Mesothelial cell of epicardium (in vitro differentiated cells): ENCODE measurements at regions not wholly inside any gene's neighbourhood (a gene's known extent, or its start where the extent isn't known, plus 50 kb on each side); places are given as distances from the start of the nearest gene placed in this dataset.

Experiments used
- DNase-seq, 2 experiments: peaks; one replicate each; pipeline ENCODE4 v3.0.0; 2021; ENCODE audit warnings: low spot score in 2 of 2; ENCODE audit not compliant: unreplicated experiment in 2 of 2
- H3K27ac Mint-ChIP-seq: 2 replicates; pipeline ENCODE4 v1.8.0; 2021; ENCODE audit warnings: mixed read lengths
- H3K27me3 Mint-ChIP-seq: 2 replicates; pipeline ENCODE4 v1.8.0; 2021; ENCODE audit warnings: low read depth, mixed read lengths
- H3K36me3 Mint-ChIP-seq: 2 replicates; pipeline ENCODE4 v1.8.0; 2021; ENCODE audit warnings: mixed read lengths
- H3K4me1 Mint-ChIP-seq: 2 replicates; pipeline ENCODE4 v1.8.0; 2021; ENCODE audit warnings: mixed read lengths
- H3K4me3 Mint-ChIP-seq: 2 replicates; pipeline ENCODE4 v1.8.0; 2021; ENCODE audit warnings: mild to moderate bottlenecking, moderate library complexity, mixed read lengths
- H3K9me3 Mint-ChIP-seq: 2 replicates; pipeline ENCODE4 v1.8.0; 2021; ENCODE audit warnings: mixed read lengths
- TF ChIP-seq, protein P1 (sequence below): fragments of 200-600 bp; sonication (generic); IDR thresholded peaks from one replicate; pipeline ENCODE4 v1.5.0; 2021; ENCODE audit warnings: antibody characterized with exemption; ENCODE audit not compliant: unreplicated experiment

DNA sequence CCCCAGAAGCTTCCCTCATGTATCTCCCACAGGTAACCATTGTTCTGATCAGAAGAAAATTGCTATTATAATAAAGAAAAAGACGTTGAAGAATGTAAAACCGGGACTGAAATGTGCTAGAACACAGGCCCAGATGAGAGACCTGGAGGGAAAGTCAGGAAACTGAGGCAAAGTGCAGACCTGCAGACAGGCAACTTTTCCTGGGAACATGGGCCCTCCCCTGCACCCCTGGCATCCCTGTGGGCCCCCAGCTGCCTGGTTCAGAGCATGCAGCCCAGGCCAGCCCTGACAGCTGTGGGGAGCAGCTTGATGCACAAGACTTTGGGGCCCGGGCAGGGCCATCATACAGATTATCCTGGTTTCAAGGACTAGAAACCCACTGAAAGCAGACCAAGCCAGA, 212.2 kb downstream of the CDC5L start:
- H3K27ac Mint-ChIP-seq, result no peak overlapping the region
- no peak overlapping the region for H3K4me3 Mint-ChIP-seq
- H3K36me3 Mint-ChIP-seq, result no peaks in the 10 kb centered on the region
- peaks cover 12% of the 10 kb centered on the region for H3K9me3 Mint-ChIP-seq
- no peaks in the 10 kb centered on the region for H3K4me1 Mint-ChIP-seq
- TF ChIP-seq, protein P1, sequence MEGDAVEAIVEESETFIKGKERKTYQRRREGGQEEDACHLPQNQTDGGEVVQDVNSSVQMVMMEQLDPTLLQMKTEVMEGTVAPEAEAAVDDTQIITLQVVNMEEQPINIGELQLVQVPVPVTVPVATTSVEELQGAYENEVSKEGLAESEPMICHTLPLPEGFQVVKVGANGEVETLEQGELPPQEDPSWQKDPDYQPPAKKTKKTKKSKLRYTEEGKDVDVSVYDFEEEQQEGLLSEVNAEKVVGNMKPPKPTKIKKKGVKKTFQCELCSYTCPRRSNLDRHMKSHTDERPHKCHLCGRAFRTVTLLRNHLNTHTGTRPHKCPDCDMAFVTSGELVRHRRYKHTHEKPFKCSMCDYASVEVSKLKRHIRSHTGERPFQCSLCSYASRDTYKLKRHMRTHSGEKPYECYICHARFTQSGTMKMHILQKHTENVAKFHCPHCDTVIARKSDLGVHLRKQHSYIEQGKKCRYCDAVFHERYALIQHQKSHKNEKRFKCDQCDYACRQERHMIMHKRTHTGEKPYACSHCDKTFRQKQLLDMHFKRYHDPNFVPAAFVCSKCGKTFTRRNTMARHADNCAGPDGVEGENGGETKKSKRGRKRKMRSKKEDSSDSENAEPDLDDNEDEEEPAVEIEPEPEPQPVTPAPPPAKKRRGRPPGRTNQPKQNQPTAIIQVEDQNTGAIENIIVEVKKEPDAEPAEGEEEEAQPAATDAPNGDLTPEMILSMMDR, result no peak
- peaks cover 2% of the 10 kb centered on the region for H3K27me3 Mint-ChIP-seq
- DNase-seq, result no peak

DNA sequence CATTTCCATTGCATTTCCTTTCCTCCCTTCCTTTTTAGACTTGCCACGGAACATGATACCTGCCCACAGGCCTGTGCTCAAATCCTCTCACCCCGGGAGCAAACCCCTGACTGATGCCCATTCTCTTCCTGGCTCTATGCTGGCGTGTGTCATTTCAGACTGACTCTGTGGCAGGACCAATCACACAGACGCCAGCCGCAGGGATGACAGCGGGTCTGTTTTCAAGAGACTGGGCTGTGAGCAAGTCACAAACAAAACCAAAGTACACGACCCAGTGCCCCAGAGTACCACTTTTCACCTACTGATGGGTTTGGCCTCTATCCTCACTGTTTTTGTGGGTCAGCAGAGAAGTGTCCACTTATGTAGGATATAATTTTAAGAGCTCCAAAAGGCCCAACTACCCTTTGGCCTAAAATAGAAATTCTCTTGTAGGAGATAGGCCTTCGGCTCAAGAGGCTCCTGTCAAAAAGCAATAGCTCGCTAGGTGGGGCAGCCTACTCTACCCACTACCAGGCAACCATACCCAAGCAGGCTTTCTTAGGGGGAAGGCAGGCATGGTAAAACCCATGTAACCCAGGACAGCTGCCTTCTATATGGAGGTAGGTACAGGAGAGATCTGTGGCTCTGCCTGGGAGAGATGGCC, 215.7 kb downstream of the CDC5L start:
- peaks cover 2% of the 10 kb centered on the region for H3K27me3 Mint-ChIP-seq
- TF ChIP-seq, protein P1, result no peak
- no peaks in the 10 kb centered on the region for H3K36me3 Mint-ChIP-seq
- peak in 1 of 2 experiments; percentile 22 for DNase-seq
- no peak overlapping the region for H3K4me3 Mint-ChIP-seq
- H3K27ac Mint-ChIP-seq, result no peak overlapping the region
- no peaks in the 10 kb centered on the region for H3K9me3 Mint-ChIP-seq
- no peaks in the 10 kb centered on the region for H3K4me1 Mint-ChIP-seq

DNA sequence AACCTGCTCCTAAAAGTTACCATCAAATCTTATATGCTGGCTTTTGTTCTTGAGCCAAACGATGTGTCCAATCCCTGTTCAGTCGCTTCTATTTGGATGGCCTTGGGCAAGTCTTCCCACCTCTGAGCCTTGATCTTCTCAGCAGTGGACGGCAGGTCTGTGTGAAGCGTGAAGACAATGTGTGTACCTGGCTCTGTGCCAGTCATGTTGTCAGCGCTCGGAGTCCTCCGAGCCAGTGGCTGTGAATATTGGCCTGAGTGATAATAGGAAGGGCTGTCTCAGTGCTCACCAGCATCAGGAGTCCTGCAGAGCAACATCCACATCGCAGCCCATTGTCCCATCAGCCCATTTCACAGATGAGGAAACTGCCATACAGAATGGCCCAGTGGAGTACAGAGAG, 219.0 kb downstream of the CDC5L start:
- peak in 1 of 2 experiments; percentile 31 for DNase-seq
- Mint-ChIP-seq H3K27ac (no peak overlapping the region), H3K4me1 (peaks cover 2% of the 10 kb centered on the region), H3K27me3 (peaks cover 4% of the 10 kb centered on the region), H3K9me3 (no peaks in the 10 kb centered on the region), H3K4me3 (no peak overlapping the region), H3K36me3 (no peaks in the 10 kb centered on the region)
- TF ChIP-seq, protein P1, result no peak

DNA sequence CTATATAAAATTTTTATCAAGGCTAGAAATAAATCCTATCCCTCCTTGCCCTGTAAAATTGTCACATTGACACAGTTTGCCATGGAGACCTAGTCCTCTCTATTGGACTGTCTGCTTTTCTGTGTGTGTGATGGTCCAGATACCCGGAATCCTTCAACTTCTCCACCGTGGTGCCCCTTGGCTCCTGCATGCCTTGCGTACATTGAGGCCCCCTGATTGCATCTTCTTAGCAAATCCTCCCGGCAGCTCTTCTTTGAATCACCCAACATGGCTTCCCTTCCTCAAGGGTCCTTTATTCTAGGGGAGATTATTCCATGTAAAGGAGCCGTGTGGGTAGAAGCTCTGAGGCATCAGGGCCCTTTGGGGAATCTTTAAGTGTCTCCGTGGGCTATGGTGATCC, 219.5 kb downstream of the CDC5L start:
- H3K27ac Mint-ChIP-seq, result no peak overlapping the region
- H3K4me1 Mint-ChIP-seq, result peaks cover 2% of the 10 kb centered on the region
- H3K4me3 Mint-ChIP-seq, result no peak overlapping the region
- peaks cover 4% of the 10 kb centered on the region for H3K27me3 Mint-ChIP-seq
- H3K36me3 Mint-ChIP-seq, result no peaks in the 10 kb centered on the region
- TF ChIP-seq, protein P1, result no peak
- H3K9me3 Mint-ChIP-seq, result no peaks in the 10 kb centered on the region
- DNase-seq, result no peak

DNA sequence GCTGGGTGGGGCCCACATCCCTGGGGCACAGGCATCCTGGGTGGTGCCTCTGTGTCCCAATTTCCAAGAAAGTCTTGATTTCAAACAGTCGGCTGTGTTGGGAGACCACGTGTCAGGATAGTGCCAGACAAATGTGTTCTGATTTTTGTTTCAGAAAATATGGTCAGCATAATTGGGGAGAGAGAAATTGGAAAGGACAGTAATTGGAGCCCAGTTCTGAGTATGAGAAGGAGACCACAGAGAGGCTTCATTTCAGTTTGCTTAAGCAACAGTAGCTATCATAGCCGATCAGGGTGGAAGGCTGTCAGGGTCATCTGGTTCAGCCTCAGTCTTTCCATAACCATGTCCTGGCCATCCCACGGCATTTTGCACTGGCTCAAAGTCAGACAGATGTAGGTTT, 220.7 kb downstream of the CDC5L start:
- H3K27me3 Mint-ChIP-seq, result peaks cover 2% of the 10 kb centered on the region
- no peak overlapping the region for H3K27ac Mint-ChIP-seq
- DNase-seq, result no peak
- no peak overlapping the region for H3K4me3 Mint-ChIP-seq
- H3K36me3 Mint-ChIP-seq, result no peaks in the 10 kb centered on the region
- TF ChIP-seq, protein P1, result no peak
- H3K4me1 Mint-ChIP-seq, result peaks cover 2% of the 10 kb centered on the region
- no peaks in the 10 kb centered on the region for H3K9me3 Mint-ChIP-seq

DNA sequence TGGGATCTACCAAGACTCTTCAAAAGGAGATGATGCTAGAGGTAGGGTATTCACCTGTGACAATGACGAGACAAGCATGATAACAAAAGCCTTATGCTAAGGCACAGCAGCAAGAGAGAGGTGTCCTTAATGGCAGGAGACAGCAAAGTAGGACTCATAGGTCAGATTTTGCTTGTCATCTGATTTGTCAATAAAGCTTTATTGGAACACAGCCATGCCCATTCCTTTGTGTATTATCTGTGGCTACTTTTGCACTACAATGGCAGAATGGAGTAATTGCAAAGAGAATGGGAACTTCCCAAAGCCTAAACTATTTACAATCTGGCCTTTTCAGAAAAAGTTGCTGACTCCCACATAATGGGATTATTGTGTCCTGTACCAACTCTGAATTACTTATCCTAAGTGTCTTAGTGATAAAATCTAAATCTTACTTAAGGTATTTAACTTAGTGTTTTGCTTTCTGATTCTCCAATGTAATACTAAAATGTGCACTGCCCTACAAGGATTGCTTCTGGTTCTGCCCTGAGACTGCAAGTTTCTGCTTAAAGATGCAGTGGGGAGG, 221.6 kb downstream of the CDC5L start:
- TF ChIP-seq, protein P1, result no peak
- peaks cover 2% of the 10 kb centered on the region for H3K27me3 Mint-ChIP-seq
- peaks cover 2% of the 10 kb centered on the region for H3K4me1 Mint-ChIP-seq
- H3K9me3 Mint-ChIP-seq, result no peaks in the 10 kb centered on the region
- no peak for DNase-seq
- no peak overlapping the region for H3K27ac Mint-ChIP-seq
- no peak overlapping the region for H3K4me3 Mint-ChIP-seq
- no peaks in the 10 kb centered on the region for H3K36me3 Mint-ChIP-seq
